Sigmoid colon (tissue), 4 donors: ENCODE measurements at regions not wholly inside any gene's neighbourhood (a gene's known extent, or its start where the extent isn't known, plus 50 kb on each side); places are given as distances from the start of the nearest gene placed in this dataset.

Experiments used
- CTCF ChIP-seq, 4 experiments: fragments of 450-650 bp in 3 of 4; fragments of 200-600 bp in 1 of 4; IDR thresholded peaks; one replicate each; pipeline ENCODE4 v1.5.1; 2016 to 2019; ENCODE audit warnings: antibody characterized with exemption in 4 of 4, mild to moderate bottlenecking in 3 of 4, moderate library complexity in 2 of 4
- POLR2A ChIP-seq, 2 donors: fragments of 450-650 bp; IDR thresholded peaks; one replicate each; pipeline ENCODE4 v1.6.1; 2016; ENCODE audit warnings: antibody characterized with exemption in 2 of 2, mild to moderate bottlenecking in 2 of 2, moderate library complexity in 2 of 2
- POLR2AphosphoS5 ChIP-seq, 4 donors: sonication (generic); formaldehyde crosslinking; IDR thresholded peaks; one replicate each; pipeline ENCODE4 v1.6.1; 2017; ENCODE audit warnings: antibody characterized with exemption in 4 of 4

- TF ChIP-seq CTCF (IDR thresholded peaks at IDR 0.05): no peak
- TF ChIP-seq POLR2A (IDR thresholded peaks at IDR 0.05): no peak
- no peak for TF ChIP-seq POLR2AphosphoS5 (IDR thresholded peaks at IDR 0.05)
Observed at GRCh38 chr12:46531059-46531785, 158.6 kb upstream of the SLC38A2 start.
